ENCODE measurements at regions not wholly inside any gene's neighbourhood (a gene's known extent, or its start where the extent isn't known, plus 50 kb on each side); places are given as distances from the start of the nearest gene placed in this dataset.

- no peak overlapping the region for H3T11ph ChIP-seq (ENCODE audit: low read length)
- Mint-ChIP-seq H3K9me3 (peaks cover 0 to 2% of the 10 kb centered on the region in 2 experiments; a peak in 1 of 5 replicates), H3K36me3 (ENCODE audit: insufficient read depth in 1 of 3, low read depth in 3 of 3) (no peaks in the 10 kb centered on the region), H3K27me3 (ENCODE audit: low read depth) (no peaks in the 10 kb centered on the region), H3K27ac (peak overlapping the region; percentile 29 to 55 (median 45); a peak in 3 of 7 replicates), H3K4me3 (no peak overlapping the region), H3K4me1 (peaks cover 9 to 13% of the 10 kb centered on the region in 2 experiments)
- no peak overlapping the region for H4K91ac ChIP-seq (ENCODE audit: insufficient read length, low read depth, low read length)
- H3K14ac ChIP-seq (ENCODE audit: insufficient read depth, low read length), result no peak overlapping the region
- no peak overlapping the region for H4K5ac ChIP-seq (ENCODE audit: insufficient read length, low read depth, low read length)
- H3K18ac ChIP-seq (ENCODE audit: insufficient read length, low read depth, low read length), result no peak overlapping the region
- H3K56ac ChIP-seq (ENCODE audit: insufficient read length, low read depth, low read length), result no peak overlapping the region
- no peak overlapping the region for H3K27ac ChIP-seq (ENCODE audit: insufficient read length, low read depth, low read length)
- H2BK120ac ChIP-seq (ENCODE audit: low read depth, low read length, poor library complexity, severe bottlenecking), result no peak overlapping the region
- H3K23me2 ChIP-seq (ENCODE audit: insufficient read length, low read depth, low read length, poor library complexity, severe bottlenecking), result no peaks in the 10 kb centered on the region
- H2BK15ac ChIP-seq (ENCODE audit: low read depth, low read length), result no peak overlapping the region
- no peak overlapping the region for H4K8ac ChIP-seq (replicated peaks; ENCODE audit: insufficient read length, low read depth, low read length)
- no peak overlapping the region for H2BK20ac ChIP-seq (ENCODE audit: low read depth, low read length, poor library complexity, severe bottlenecking)
- no peaks in the 10 kb centered on the region for H3K27me3 ChIP-seq (ENCODE audit: insufficient read depth, low read length)
- H2AK5ac ChIP-seq (ENCODE audit: insufficient read length, low read length), result no peak overlapping the region
- H3K79me1 ChIP-seq (ENCODE audit: insufficient read depth, low read depth, low read length, poor library complexity, severe bottlenecking), result no peaks in the 10 kb centered on the region
- no peak for TF ChIP-seq CTCF (conservative IDR thresholded peaks at IDR 0.05)
- no peaks in the 10 kb centered on the region for H3K79me2 ChIP-seq (ENCODE audit: insufficient read depth, low read length)
- H2BK5ac ChIP-seq (ENCODE audit: insufficient read length, low read length), result no peak overlapping the region
- whole genome bisulfite sequencing (ENCODE audit: extremely low coverage, insufficient read length, low lambda C conversion rate), result no CpG with 5 or more reads among the region's 3 CpGs
- H3K4ac ChIP-seq (ENCODE audit: low read depth, low read length), result no peak overlapping the region
- H4K20me1 ChIP-seq (ENCODE audit: control insufficient read depth, insufficient read depth, insufficient read length), result no peaks in the 10 kb centered on the region
- no peaks in the 10 kb centered on the region for H3K9me3 ChIP-seq (ENCODE audit: control insufficient read depth, low read depth, low read length)
- DNase-seq, result no peak
- H2AFZ ChIP-seq (ENCODE audit: low read length), result no peak overlapping the region
- H2BK12ac ChIP-seq (ENCODE audit: insufficient read length, low read depth, low read length), result no peak overlapping the region
- no peaks in the 10 kb centered on the region for H3K4me1 ChIP-seq (ENCODE audit: insufficient read depth, low read length)
- H3K4me2 ChIP-seq (ENCODE audit: insufficient read depth, insufficient read length, low read length), result no peak overlapping the region
- no peak overlapping the region for H3K23ac ChIP-seq (ENCODE audit: insufficient read length, low read depth, low read length)
- no peak overlapping the region for H3K9ac ChIP-seq (ENCODE audit: extremely low read depth, insufficient read length, low read length)
Measured at GRCh38 chr6:145018027-145018426, 717.3 kb downstream of the EPM2A start.

Data from H9 (cell line).